GM12892 (cell line): ENCODE measurements at regions not wholly inside any gene's neighbourhood (a gene's known extent, or its start where the extent isn't known, plus 50 kb on each side); places are given as distances from the start of the nearest gene placed in this dataset.

Experiments used
- POLR2A ChIP-seq: IDR thresholded peaks from 2 replicates; pipeline ENCODE4 v1.6.1; 2011; ENCODE audit warnings: low read depth, low read length, control low read depth
- POLR2AphosphoS5 ChIP-seq: IDR thresholded peaks from 2 replicates; pipeline ENCODE4 v1.6.1; 2011; ENCODE audit warnings: low read depth, low read length, control low read depth
- TAF1 ChIP-seq: IDR thresholded peaks from 2 replicates; pipeline ENCODE4 v1.6.1; 2011; ENCODE audit warnings: low read depth, mild to moderate bottlenecking, control low read depth, low read length, borderline replicate concordance

DNA sequence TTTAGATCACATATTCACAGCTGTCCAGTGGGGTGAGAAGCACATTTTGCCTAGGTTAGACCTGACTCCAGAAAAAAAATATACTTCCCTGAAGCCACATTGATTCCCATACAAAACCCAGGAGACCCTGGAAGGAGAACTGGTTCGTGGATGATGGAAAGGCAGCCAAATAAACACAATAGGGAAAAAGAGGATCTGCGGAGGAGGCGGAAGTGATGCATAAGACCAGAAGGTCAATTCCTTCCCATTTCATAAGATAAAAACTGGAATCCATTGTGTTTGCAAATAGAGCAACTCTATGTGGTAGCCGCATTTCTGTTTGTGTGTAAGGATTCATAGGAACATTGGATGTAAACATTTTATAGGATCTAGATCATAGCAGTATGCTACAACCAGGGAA is 781.9 kb upstream of the GRM7 start:
- no peak for TF ChIP-seq POLR2A
- TF ChIP-seq POLR2AphosphoS5: no peak
- no peak for TF ChIP-seq TAF1
